NCI-H2227 (cell line): ENCODE measurements at regions not wholly inside any gene's neighbourhood (a gene's known extent, or its start where the extent isn't known, plus 50 kb on each side); places are given as distances from the start of the nearest gene placed in this dataset.
"Not testable (repeated sequence)": the region's sequence is repeated elsewhere in the genome, so short reads cannot be mapped to it uniquely, and the experiment has no call there.

Experiments used
- DNase-seq: peaks from one replicate; lab custom pipeline; 2025; ENCODE audit not compliant: unreplicated experiment; lab: John Stamatoyannopoulos, UW

DNA sequence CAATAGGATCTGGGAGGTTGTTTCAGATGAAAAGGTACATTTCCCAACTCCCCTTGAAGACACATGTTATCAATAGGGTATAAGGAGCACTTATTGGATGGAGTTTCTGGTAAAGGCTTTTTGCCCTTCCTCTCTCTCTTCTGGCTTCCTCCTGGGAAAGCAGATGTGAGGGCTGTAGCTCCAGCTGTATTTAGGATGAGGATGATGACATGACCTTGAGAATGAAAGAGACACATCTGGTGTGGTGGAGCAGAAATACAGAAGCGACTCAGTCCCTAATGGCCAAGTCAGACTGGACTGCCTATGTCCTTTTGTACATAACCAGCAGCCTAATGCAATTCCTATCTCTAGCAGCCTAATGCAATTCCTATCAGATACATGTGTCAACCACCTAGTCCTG lies 100.9 kb upstream of the NXPH2 start:
- DNase-seq = no peak

DNA sequence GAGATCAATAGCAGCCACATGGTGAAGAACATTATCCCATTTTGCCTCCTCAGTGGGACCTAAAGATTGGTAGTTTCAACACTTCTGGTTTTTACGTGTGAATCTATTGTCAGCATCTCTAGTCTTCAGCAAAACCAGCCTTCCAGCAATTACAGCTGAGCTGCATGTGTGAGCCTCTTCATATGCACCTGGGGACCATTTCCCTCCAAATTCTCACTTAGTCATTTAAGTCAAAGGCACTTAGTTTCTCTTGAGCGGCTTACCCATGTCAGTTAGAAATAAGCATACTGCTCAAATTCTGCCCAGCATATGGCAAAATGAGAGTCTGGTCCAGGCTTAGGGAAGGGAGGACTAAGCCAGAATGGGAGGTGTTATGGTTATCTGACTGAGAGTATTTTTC lies 99.7 kb upstream of the NXPH2 start:
- DNase-seq = no peak

DNA sequence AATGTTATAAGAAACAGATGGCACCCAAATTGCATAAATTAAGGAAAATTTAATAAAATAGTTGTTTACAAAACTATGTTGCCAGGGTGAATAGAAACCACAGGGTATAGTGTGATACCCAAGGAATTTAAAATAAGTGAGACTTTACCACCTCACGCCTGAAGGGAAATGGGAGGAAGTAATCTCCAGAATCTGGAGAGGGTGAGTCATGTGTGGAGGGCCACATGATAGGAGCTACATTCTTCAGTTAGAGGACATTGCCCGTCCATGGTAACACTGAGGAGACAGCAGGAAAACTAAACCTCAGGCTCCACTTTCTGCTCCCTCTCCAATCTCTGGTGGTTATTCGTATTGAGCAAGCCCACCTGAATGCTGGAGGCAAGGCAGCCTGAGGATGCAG lies 97.2 kb upstream of the NXPH2 start:
- DNase-seq = no peak

DNA sequence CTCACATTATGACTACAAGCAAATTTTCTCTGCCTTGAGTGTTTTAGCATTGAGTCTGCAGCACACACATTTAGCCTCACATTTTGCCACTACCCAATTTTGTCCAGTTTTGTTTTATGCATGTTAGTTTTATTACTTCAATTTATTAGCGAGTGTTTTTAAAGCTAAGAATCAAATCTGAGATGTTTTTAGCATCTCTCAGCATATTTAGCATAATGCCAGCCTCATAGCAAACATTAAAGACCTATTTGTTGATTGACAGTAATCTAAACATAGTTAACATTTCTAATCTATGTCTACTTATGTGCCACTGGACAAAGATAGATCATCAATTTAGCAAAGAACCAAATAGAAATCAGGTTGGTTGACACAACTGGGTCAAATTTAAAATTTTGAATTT lies 94.1 kb upstream of the NXPH2 start:
- no peak for DNase-seq

DNA sequence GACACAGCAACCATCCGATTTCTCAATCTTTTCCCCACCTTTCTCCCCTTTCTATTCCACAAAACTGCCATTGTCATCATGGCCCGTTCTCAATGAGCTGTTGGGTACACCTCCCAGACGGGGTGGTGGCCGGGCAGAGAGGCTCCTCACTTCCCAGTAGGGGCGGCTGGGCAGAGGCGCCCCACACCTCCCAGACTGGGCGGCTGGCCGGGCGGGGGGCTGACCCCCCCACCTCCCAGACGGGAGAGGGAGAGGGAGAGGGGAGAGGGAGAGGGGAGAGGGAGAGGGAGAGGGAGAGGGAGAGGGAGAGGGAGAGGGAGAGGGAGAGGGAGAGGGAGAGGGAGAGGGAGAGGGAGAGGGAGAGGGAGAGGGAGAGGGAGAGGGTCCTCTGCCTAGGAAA lies 91.9 kb upstream of the NXPH2 start:
- not testable (repeated sequence) for DNase-seq

DNA sequence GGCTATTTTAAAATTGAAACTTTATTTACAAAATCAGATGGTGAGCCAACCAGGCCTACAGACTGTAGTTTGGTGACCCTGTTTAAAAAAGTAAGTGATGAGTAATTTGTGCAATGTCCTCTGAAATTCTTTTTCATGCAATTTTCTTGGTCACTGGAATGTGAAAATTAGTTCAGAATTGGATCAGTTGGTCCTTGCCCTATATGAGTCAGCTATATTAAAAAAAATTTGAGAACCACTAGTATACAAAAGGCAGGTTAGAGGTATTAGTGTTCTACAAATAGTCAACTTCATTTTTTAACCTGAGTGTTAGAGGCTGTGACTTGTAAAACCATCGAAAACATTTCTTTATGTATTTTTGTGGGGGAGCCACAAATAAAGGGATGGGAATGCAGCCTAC lies 91.1 kb upstream of the NXPH2 start:
- DNase-seq = no peak

DNA sequence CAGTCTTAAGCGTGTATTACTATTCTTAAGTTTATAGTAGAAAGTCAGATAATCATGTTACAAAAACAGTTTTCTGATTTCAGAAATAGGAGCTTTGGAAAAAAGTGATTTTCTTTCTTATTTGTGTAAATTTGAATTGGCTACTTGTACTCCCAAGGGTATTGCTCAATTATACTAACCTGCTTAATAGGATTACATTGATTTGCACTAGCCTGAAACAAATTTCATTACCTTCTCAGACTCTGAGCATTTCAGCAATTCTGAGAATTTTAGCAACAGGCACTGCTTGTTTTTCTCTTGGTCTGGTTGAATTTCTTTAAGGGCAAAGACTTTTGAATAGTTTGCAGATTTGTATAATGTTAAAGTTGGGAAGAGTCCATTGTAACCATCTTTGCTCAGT lies 87.2 kb upstream of the NXPH2 start:
- DNase-seq = no peak

DNA sequence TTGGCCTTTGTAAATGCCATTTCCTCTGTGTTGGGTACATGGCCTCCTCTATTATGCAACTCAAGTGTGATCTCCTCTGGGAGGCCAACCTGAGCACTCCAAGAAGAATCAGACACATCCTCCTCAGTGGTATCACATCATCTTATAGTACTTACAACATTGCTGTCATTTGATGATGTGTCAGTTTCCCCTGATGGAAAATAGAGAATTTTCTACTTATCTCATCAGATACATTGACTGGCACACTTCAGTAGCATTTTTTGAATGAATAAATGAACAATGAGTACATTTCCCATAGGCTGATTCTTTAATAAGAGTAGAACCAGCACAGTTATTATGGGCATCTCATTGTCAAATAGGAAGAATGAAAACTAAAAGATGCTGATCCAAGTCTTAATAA lies 86.6 kb upstream of the NXPH2 start:
- DNase-seq = no peak

DNA sequence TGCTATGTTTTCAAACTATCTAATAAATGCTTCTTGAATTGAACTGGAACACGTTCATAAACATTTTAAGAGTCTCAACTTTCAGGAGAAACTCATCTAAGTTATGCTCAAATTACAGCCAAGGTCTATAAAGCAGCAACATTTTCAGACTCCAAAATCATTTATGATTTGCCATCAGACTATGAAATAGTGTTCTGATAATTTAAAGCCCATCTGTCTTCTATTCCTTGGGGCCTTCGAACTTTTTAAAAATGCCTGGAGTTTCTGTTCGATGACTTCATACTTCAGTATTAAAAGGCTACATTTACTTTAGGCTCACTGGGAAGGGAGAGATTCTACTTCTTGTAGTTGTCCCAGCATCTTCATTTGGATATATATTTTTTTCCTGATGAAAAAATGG lies 73.6 kb upstream of the NXPH2 start:
- DNase-seq = no peak

DNA sequence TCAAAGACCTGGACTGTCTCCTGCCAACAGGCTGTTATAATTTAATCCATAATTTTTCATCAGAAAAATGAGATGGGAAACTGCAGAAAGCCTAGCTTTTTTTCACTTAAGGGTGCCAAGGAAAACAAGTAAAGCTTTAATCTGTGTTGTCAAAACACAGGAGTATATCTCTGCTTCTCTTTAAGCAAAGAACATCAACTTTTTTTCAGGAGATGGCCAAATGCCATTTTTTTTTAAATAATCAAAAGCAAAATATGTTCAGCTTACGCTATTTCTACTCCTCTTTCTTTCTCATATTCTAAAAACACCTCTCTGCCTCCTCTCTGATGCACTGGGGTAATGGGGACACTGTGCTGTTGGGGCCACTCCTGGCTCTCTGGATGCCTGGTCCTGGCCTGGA lies 73.1 kb upstream of the NXPH2 start:
- no peak for DNase-seq

DNA sequence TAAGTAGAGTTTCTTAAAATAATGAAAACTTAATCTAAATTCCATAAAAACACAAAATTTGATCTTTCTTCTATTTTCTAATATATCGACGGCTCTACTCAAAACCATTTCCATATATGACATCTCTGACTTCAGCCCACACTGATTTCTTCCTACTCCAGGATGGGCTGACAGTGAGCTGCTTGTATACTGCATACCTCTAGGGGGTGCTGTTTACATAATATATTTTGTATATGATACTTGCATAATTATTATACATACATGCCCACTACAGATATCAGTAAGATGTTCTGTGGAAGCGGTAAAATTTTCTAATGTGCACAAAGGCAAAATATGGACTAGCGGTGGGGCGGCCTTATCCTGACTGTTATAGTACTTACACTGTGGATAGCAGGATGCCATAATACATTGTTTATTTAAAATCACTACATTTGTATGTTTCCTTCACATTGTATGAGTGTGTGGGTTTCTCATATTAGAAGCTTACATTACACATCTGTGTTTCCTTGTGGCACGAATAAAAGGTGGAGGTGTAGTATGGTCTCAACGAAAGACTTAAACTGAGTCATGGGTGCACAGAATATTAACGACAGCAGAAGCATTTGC lies 66.1 kb upstream of the NXPH2 start:
- DNase-seq = peak; percentile 73

DNA sequence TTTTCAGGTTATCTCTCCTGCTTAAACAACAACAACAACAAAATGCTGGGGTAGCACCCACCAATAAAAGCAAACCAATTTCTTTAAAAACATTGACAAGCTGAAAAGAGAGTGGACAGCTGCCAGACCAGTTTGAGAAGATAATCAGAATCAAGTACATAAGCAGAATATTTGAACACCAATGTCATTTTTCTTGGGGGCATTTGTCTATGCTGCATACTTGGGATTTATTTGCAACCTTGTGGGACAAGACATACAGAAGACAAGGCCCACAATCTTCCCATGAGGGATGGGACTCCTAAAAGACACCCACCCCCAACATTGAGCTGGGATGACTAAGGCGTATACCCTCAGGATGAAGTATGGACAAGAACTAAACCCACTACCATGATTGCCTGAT lies 62.2 kb upstream of the NXPH2 start:
- DNase-seq = no peak

DNA sequence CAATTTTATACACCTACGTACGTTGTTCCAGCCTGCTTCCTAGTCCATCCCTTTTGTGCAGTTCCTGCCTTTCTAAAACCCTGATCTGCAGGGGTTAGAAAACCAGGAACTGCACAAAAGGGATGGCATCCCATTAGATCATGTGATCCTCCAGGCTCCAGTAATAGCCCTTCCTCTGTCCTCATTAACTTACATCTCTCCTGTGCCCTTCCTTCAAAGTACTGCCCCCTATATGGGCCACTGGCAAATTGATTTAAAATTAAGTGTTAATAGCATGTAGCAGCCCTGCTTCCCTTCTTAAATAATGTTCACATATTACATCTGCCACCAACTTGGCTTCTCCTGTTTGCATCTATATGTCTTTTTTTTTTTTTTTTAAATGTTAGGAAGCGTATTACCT lies 61.3 kb upstream of the NXPH2 start:
- no peak for DNase-seq

DNA sequence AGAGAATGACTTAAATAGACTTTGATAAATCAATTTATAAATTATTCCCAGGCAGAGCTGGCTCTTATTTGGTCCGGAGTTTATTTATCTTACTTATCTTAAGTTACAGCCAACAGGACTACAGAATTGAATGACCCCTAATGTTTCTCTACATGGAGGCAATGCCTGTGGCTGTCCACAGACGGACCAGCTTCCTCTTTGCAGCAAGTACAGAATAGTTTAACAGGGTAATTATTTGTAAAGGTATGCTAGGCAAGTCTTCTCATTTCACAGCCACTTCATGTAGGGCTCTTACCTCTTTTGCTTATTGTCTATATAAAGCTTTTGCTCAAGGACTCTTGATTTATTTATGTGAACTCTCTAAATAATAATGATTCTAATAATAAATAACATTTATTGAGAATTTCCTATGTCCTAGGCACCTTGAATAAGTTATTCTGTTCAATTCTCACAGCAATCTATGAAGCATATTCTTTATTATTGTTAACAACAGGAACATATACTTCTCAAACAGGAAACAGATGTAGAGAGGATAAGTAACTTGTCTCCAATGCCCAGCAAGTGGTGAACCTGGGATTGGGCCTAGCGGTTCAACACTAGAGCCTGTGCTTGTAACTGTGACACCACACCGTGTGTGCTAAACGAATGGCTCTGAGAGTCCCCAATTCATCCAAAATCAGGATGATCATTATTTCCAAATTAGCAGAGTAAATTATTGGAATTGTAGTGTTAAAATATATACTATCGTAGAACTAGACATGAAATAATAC lies 58.8 kb upstream of the NXPH2 start:
- DNase-seq = no peak

DNA sequence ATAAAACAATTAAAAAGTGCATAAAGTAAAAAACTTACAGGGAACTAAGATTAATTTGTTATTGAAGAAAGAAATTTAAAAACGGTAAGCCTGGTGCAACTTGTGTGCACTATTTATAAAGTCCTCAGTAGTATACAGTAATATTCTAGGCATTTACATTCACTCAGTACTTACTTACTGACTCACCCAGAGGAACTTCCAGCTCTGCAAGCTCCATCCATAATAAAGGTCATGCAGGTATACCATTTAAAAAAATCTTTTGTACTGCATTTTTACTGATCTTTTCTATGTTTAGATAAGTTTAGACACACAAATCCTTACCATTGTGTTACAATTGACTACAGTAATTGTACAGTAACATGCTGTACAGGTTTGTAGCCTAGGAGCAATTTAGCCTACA lies 51.5 kb upstream of the NXPH2 start:
- DNase-seq = no peak

DNA sequence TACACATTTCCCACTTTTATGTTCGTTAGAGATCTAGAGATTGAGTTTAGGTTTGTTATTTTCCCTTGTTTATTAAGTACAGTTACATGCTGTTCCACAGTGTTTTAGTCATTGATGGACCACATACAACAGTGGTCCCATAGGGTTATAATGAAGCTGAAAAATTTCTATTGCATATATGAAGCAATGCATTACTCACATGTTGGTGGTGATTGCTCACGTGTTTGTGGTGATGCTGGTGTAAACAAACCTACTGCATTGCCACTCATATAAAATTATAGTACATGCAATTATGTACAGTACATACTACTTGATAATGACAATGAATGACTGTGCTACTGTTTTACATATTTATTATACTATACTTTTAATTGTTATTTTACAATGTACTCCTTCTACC lies 51.0 kb upstream of the NXPH2 start:
- DNase-seq = no peak

DNA sequence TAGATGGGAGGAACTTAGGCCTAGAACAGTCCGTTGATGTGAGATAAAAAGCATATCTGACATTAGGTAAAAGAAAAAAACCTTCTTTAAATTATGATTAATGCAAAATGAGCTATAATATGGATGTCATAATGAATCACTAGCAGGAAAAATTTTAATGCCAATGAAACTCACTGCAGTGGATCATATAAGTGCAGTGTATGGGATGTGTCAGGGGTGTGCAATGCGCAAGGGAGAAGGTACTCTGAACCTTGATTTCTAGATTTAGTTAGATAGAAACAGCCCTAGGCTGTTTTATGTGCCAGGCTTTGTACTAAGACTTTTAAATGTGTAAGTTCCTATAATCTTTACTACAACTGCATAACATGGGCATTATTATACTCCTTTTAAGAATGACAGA lies 50.4 kb upstream of the NXPH2 start:
- DNase-seq = no peak
